ENCODE measurements at regions not wholly inside any gene's neighbourhood (a gene's known extent, or its start where the extent isn't known, plus 50 kb on each side); places are given as distances from the start of the nearest gene placed in this dataset.

DNA sequence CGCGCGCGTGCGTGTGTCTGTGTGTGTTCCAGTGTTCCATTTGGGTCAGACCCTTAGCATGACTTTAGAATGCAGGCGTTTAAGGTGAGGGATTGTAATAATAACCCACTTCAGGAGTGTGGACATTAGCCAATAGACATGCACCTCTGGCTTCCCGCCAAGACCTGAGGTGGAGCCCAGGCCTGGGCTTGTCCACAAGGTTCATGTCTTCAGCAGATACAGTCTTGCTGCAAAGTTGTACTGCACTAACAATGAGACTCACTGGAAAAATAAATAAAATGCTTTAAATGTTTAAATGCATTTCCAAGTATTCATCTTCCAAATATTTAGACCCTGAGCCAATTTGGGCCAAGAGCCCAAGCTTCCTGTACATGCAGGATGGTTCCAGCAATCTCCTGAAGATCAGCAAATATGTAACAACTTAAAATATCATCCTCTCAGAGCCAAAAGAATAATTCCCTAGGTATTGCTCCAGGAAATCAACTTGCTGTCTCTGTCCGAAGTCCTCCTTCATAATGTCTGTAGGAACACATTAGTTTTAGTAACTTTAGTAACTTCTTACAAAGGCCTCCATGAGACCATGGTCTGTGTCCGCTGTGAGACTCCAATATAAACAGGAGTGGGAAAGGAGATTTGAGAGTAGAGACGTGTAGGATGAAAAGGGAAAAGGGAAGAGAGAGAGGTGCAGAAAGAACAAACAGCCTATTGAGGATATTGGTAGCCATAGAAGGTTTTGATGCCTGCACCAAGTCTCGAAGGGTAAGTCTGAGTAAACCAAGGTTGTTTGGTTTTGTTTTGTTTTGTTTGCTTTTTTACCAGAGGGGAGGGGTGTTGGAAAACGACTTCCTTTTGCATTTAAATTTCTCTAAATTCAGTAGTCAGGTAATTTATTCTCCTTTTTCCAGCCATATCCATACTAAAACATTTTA, 98.5 kb upstream of the KLF3 start:
- TF ChIP-seq, protein P1, sequence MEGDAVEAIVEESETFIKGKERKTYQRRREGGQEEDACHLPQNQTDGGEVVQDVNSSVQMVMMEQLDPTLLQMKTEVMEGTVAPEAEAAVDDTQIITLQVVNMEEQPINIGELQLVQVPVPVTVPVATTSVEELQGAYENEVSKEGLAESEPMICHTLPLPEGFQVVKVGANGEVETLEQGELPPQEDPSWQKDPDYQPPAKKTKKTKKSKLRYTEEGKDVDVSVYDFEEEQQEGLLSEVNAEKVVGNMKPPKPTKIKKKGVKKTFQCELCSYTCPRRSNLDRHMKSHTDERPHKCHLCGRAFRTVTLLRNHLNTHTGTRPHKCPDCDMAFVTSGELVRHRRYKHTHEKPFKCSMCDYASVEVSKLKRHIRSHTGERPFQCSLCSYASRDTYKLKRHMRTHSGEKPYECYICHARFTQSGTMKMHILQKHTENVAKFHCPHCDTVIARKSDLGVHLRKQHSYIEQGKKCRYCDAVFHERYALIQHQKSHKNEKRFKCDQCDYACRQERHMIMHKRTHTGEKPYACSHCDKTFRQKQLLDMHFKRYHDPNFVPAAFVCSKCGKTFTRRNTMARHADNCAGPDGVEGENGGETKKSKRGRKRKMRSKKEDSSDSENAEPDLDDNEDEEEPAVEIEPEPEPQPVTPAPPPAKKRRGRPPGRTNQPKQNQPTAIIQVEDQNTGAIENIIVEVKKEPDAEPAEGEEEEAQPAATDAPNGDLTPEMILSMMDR (IDR thresholded peaks at IDR 0.05) = no peak
- no peak for TF ChIP-seq POLR2A (IDR thresholded peaks at IDR 0.05)

Measured in right lobe of liver (tissue), 4 donors.